Adrenal gland (tissue), 9 donors: ENCODE measurements at regions not wholly inside any gene's neighbourhood (a gene's known extent, or its start where the extent isn't known, plus 50 kb on each side); places are given as distances from the start of the nearest gene placed in this dataset.

ENCODE experiments used
- DNase-seq, 7 donors: peaks; one replicate each; pipeline ENCODE4 v3.0.0-alpha.2; 2019 to 2020
- H3K27ac ChIP-seq, 5 donors: fragments of 200-600 bp; sonication (generic) in 4 of 5; 1 replicate in 3 of 5; 2 replicates in 2 of 5; pipeline versions ENCODE4 v1.5.1 to v1.8.0; 2016 to 2020; ENCODE audit warnings: mild to moderate bottlenecking in 1 of 5
- H3K27me3 ChIP-seq: fragments of 200-600 bp; 2 replicates; pipeline ENCODE4 v1.8.0; 2021
- H3K36me3 ChIP-seq, 2 donors: fragments of 200-600 bp; replicated peaks in 1 of 2; 1 replicate in 1 of 2; 2 replicates in 1 of 2; pipeline versions ENCODE4 v1.5.1 to v1.8.0; 2018 to 2022
- H3K4me1 ChIP-seq, 2 donors: fragments of 200-600 bp; replicated peaks in 1 of 2; 1 replicate in 1 of 2; 2 replicates in 1 of 2; pipeline versions ENCODE4 v1.5.1 to v1.8.0; 2018 to 2021
- H3K4me3 ChIP-seq, 4 donors: fragments of 200-600 bp; sonication (generic) in 3 of 4; one replicate each; pipeline ENCODE4 v1.5.1; 2016 to 2018
- H3K9me3 ChIP-seq, 3 donors: fragments of 200-600 bp; sonication (generic) in 1 of 3; replicated peaks in 1 of 3; 1 replicate in 2 of 3; 2 replicates in 1 of 3; pipeline versions ENCODE4 v1.5.1 to v1.8.0; 2016 to 2021
- POLR2A ChIP-seq, 2 donors: fragments of 450-650 bp; IDR thresholded peaks; one replicate each; pipeline ENCODE4 v1.6.1; 2017; ENCODE audit warnings: antibody characterized with exemption in 2 of 2, mild to moderate bottlenecking in 2 of 2, moderate library complexity in 1 of 2
- WGBS, 4 donors: extraction: QIAGEN DNeasy Blood & Tissue Kit in 2 of 4; methylation state at CpG; one replicate each; pipeline versions ENCODE4 v1.1.5 to v1.1.7; 2013 to 2017; 5-methylcytosine and 5-hydroxymethylcytosine counted together
- intact Hi-C, 2 donors: fragments of 100-400 bp; cut with DNase I; formaldehyde crosslinking; loops; one replicate each; pipeline versions ENCODE4 v1.14.1 to v1.15.0; 2022 to 2023
- TF ChIP-seq, protein P1 (sequence below), 6 experiments: fragments of 450-650 bp in 4 of 6; fragments of 200-600 bp in 2 of 6; sonication (generic) in 1 of 6; IDR thresholded peaks; 1 replicate in 5 of 6; 2 replicates in 1 of 6; pipeline versions ENCODE4 v1.5.1 to v1.8.0; 2016 to 2021; ENCODE audit warnings: antibody characterized with exemption in 6 of 6, mild to moderate bottlenecking in 2 of 6, moderate library complexity in 1 of 6
- donor health status: healthy with polysubstance abuse.
- donor health status: Bipolar disorder and iron deficiency.
- donor health status: DM: yes; HTN: yes; CAD: no.
- donor health status: DM: no; HTN: no; CAD: no.
- donor health status: DM: no; HTN: no; CAD: no.

DNA sequence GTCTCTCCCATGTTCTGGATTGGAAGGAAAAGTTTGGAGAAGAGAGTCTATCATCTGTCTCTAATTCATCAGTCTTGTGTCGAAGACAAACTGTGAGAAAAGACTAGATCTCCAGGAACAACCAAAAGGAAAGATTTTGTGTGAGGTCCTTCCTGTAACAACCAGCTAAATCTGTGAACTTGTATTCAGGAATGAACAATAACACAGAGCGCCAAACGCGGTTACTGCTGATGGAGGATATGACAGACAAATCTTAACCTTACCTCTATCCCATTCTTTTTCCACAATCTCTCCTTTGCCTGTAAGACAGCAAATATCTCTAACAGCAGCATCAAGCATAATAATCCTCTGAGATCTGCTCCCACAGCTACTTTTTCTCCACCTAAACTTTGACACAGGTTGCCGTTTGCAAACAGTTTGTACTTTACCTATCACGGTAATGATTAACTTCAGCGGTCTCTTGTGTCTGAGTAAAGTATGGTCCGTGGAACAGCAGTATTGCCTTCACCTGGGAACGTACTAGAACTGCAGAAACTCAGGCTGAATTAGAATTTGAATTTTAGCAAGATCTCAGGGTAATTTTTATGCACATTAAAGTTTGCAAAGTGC lies 387.6 kb downstream of the ELAVL2 start:
- H3K27me3 ChIP-seq, result no peaks in the 10 kb centered on the region
- H3K4me3 ChIP-seq, result no peak overlapping the region
- TF ChIP-seq, protein P1, sequence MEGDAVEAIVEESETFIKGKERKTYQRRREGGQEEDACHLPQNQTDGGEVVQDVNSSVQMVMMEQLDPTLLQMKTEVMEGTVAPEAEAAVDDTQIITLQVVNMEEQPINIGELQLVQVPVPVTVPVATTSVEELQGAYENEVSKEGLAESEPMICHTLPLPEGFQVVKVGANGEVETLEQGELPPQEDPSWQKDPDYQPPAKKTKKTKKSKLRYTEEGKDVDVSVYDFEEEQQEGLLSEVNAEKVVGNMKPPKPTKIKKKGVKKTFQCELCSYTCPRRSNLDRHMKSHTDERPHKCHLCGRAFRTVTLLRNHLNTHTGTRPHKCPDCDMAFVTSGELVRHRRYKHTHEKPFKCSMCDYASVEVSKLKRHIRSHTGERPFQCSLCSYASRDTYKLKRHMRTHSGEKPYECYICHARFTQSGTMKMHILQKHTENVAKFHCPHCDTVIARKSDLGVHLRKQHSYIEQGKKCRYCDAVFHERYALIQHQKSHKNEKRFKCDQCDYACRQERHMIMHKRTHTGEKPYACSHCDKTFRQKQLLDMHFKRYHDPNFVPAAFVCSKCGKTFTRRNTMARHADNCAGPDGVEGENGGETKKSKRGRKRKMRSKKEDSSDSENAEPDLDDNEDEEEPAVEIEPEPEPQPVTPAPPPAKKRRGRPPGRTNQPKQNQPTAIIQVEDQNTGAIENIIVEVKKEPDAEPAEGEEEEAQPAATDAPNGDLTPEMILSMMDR (IDR thresholded peaks at IDR 0.05), result no peak
- TF ChIP-seq POLR2A (IDR thresholded peaks at IDR 0.05), result no peak
- no peaks in the 10 kb centered on the region for H3K36me3 ChIP-seq
- intact Hi-C loops, result no loop called here
- whole genome bisulfite sequencing, 4 donors, result 80 to 87% (median 83%) methylated on average over 9 of the region's 9 CpGs
- no peaks in the 10 kb centered on the region for H3K9me3 ChIP-seq
- H3K4me1 ChIP-seq, result no peaks in the 10 kb centered on the region
- H3K27ac ChIP-seq, result no peak overlapping the region
- DNase-seq, result no peak

DNA sequence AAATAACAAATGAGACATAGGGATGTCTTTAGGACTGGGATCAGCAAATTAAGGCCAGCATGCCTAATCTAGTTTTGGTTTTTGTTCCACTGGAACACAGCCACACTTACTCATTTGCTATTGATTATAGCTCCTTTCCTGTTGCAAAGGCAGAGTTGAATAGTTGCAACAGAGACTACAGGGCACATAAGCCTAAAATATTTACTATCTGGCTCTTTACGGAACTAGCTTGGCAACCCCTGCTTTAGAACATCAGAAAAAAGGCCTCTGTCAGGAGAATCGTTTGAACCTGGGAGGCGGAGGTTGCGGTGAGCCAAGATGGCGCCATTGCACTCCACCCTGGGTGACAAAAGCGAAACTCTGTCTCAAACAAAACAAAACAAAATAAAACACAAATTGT lies 384.8 kb downstream of the ELAVL2 start:
- no peak for DNase-seq
- Histone ChIP-seq H3K4me1 (no peaks in the 10 kb centered on the region), H3K27me3 (no peaks in the 10 kb centered on the region), H3K36me3 (no peaks in the 10 kb centered on the region), H3K4me3 (no peak overlapping the region), H3K27ac (no peak overlapping the region), H3K9me3 (no peaks in the 10 kb centered on the region)
- intact Hi-C loops, result no loop called here
- 81 to 94% (median 86%) methylated on average over 6 of the region's 6 CpGs for WGBS, 4 donors
- TF ChIP-seq, protein P1 (IDR thresholded peaks at IDR 0.05), result no peak
- no peak for TF ChIP-seq POLR2A (IDR thresholded peaks at IDR 0.05)

DNA sequence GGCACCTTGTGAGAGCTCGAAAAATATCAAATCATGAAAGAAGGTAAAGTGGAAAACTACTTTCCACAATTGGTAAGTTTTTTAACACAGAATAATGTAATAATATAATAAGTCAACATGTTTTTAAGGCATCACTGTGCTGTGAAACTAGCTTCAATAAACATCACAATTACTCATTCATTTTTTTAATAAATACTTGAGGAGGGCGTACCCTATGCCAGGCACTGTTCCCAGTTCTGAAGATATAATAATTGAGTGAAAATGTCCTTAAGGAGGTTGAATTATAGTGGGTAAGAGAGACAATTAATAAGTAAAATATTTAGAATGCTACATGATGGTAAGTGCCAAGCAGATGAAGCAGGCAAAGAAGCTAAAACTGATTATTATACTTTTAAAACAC lies 381.4 kb downstream of the ELAVL2 start:
- H3K4me3 ChIP-seq, result no peak overlapping the region
- H3K27me3 ChIP-seq, result no peaks in the 10 kb centered on the region
- H3K27ac ChIP-seq, result no peak overlapping the region
- 35 to 61% (median 49%) methylated on average over 2 of the region's 2 CpGs for WGBS, 4 donors
- H3K4me1 ChIP-seq, result no peaks in the 10 kb centered on the region
- TF ChIP-seq, protein P1 (IDR thresholded peaks at IDR 0.05), result no peak
- no peak for TF ChIP-seq POLR2A (IDR thresholded peaks at IDR 0.05)
- no peaks in the 10 kb centered on the region for H3K9me3 ChIP-seq
- no peaks in the 10 kb centered on the region for H3K36me3 ChIP-seq
- DNase-seq, result no peak
- intact Hi-C loops, result no loop called here

DNA sequence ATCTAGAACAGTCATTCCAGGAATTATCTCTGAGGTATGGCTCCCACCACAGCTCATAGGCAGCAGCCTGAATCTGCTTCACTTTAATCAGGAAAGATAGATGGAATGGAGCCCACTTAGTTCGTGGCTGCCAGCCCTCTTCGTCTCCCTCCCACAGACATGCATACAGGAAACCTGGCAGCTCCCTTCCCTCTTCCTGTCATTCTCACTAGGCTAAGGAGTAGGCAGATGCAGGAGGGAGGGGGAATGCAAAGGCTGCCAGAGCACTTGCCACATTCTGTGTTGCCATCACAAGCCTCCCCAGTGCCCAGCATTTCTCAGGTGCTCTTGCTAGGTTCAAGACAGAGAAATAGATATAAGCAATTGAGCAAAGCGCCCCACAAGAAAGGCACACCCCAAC lies 378.9 kb downstream of the ELAVL2 start:
- DNase-seq, result peak in 1 of 7 donors; percentile 1
- Histone ChIP-seq H3K9me3 (no peaks in the 10 kb centered on the region), H3K36me3 (no peaks in the 10 kb centered on the region), H3K4me1 (no peaks in the 10 kb centered on the region), H3K27ac (no peak overlapping the region), H3K4me3 (no peak overlapping the region), H3K27me3 (no peaks in the 10 kb centered on the region)
- WGBS, 4 donors, result 28 to 41% (median 34%) methylated on average over 2 to 3 of the region's 3 CpGs
- TF ChIP-seq POLR2A (IDR thresholded peaks at IDR 0.05), result no peak
- intact Hi-C loops, result no loop called here

DNA sequence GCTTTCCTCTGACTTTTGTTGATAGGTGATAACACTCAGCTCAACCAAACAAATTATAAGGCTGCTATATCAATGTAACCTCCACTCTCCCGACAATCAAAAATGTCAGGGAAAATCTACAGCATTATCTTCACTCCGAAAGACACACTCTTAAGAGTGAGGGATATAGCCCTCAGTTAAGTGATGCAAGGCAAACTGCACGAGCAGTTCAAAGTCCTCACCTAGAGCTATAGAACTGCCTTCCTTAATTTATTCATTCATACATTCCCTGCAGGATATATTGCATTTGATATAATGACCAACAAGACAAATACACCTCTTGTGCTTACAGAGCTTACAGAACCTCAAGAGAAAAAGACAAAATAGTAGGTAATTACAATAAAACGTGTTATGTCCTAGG lies 378.1 kb downstream of the ELAVL2 start:
- intact Hi-C loops, result no loop called here
- Histone ChIP-seq H3K27me3 (no peaks in the 10 kb centered on the region), H3K36me3 (no peaks in the 10 kb centered on the region), H3K9me3 (no peaks in the 10 kb centered on the region), H3K4me3 (no peak overlapping the region), H3K27ac (no peak overlapping the region), H3K4me1 (no peaks in the 10 kb centered on the region)
- no peak for TF ChIP-seq POLR2A (IDR thresholded peaks at IDR 0.05)
- TF ChIP-seq, protein P1 (IDR thresholded peaks at IDR 0.05), result no peak
- 64 to 76% (median 73%) methylated on average over 4 of the region's 4 CpGs for WGBS, 4 donors
- no peak for DNase-seq
